ENCODE measurements at regions not wholly inside any gene's neighbourhood (a gene's known extent, or its start where the extent isn't known, plus 50 kb on each side); places are given as distances from the start of the nearest gene placed in this dataset.

- Histone ChIP-seq H3K27me3 (ENCODE audit: low read depth, low read length) (no peaks in the 10 kb centered on the region; the same call in 1 of the 2 replicates), H3K4me2 (ENCODE audit: low read length) (no peak overlapping the region), H3K27ac (ENCODE audit: low read length) (no peak overlapping the region), H3K9ac (ENCODE audit: low read length) (no peak overlapping the region), H3K36me3 (replicated peaks; ENCODE audit: low read depth, low read length) (no peaks in the 10 kb centered on the region), H2AFZ (ENCODE audit: low read depth, low read length) (no peak overlapping the region), H3K4me1 (ENCODE audit: low read length) (no peaks in the 10 kb centered on the region), H4K20me1 (ENCODE audit: insufficient read depth, low read length) (no peaks in the 10 kb centered on the region), H3K79me2 (ENCODE audit: low read length) (no peaks in the 10 kb centered on the region), H3K4me3 (ENCODE audit: low read length) (no peak overlapping the region), H3K9me3 (ENCODE audit: insufficient read depth, low read length) (no peaks in the 10 kb centered on the region)
- no peak for TF ChIP-seq CTCF (IDR thresholded peaks at IDR 0.05; ENCODE audit: low read depth, low read length)
- TF ChIP-seq EZH2phosphoT487 (IDR thresholded peaks at IDR 0.05; ENCODE audit: low read depth): no peak
Measured at GRCh38 chr20:18943542-18943941, 130.0 kb downstream of the SCP2D1 start.

DNA sequence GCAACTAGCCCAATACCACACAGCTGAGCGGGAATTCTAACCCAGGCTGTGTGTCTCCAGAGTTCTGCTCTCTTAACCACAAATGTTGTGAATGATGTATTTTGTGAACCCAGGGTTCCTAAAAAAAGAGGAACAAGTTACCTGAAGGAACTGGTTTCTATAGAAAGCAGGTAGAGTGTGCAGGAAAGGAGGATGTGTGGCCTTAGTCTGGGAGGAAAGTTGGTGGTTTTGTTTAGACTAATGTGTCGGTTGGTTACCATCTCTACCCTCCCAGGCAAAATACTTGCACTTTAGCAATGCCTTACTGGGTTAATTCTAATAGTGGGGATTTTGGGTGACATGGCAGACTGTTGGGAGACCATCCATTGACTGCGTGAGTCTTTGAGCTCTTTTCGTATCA, 143.3 kb downstream of the SCP2D1 start:
- H3K36me3 ChIP-seq (replicated peaks; ENCODE audit: low read depth, low read length): no peaks in the 10 kb centered on the region
- no peak overlapping the region for H3K9ac ChIP-seq (ENCODE audit: low read length)
- no peak overlapping the region for H3K4me2 ChIP-seq (ENCODE audit: low read length)
- no peaks in the 10 kb centered on the region for H4K20me1 ChIP-seq (ENCODE audit: insufficient read depth, low read length)
- H3K4me3 ChIP-seq (ENCODE audit: low read length): no peak overlapping the region
- no peaks in the 10 kb centered on the region for H3K27me3 ChIP-seq (ENCODE audit: low read depth, low read length)
- H2AFZ ChIP-seq (ENCODE audit: low read depth, low read length): no peak overlapping the region
- TF ChIP-seq EZH2phosphoT487 (IDR thresholded peaks at IDR 0.05; ENCODE audit: low read depth) (no peak), CTCF (IDR thresholded peaks at IDR 0.05; ENCODE audit: low read depth, low read length) (no peak)
- H3K4me1 ChIP-seq (ENCODE audit: low read length): peaks cover 4% of the 10 kb centered on the region; the same call in 1 of the 2 replicates
- no peak overlapping the region for H3K27ac ChIP-seq (ENCODE audit: low read length)
- H3K79me2 ChIP-seq (ENCODE audit: low read length): no peaks in the 10 kb centered on the region
- H3K9me3 ChIP-seq (ENCODE audit: insufficient read depth, low read length): no peaks in the 10 kb centered on the region

DNA sequence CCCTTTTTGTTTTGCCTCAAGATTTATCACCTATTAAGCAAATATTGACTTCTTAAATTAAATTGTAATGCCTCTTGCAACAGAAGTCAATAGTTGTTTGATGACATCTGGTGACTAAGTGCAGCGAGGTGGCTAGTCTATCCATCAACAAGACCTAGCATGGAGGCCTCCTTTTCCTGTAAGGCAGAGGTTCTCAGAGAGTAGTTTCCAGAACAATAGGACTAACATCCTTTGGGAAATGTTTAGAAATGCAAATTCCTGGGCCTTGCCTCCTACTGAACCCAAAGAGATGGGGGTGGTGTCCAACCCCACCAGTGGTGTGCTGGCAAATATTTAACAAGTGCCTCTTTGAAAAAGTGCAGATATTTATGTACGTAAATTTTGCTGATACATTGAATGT, 143.7 kb downstream of the SCP2D1 start:
- H3K27ac ChIP-seq (ENCODE audit: low read length): no peak overlapping the region
- H3K9me3 ChIP-seq (ENCODE audit: insufficient read depth, low read length): no peaks in the 10 kb centered on the region
- H3K4me2 ChIP-seq (ENCODE audit: low read length): no peak overlapping the region
- H3K9ac ChIP-seq (ENCODE audit: low read length): no peak overlapping the region
- no peak for TF ChIP-seq EZH2phosphoT487 (IDR thresholded peaks at IDR 0.05; ENCODE audit: low read depth)
- TF ChIP-seq CTCF (IDR thresholded peaks at IDR 0.05; ENCODE audit: low read depth, low read length): no peak
- H3K79me2 ChIP-seq (ENCODE audit: low read length): no peaks in the 10 kb centered on the region
- no peaks in the 10 kb centered on the region for H4K20me1 ChIP-seq (ENCODE audit: insufficient read depth, low read length)
- no peaks in the 10 kb centered on the region for H3K27me3 ChIP-seq (ENCODE audit: low read depth, low read length)
- no peak overlapping the region for H3K4me3 ChIP-seq (ENCODE audit: low read length)
- H3K4me1 ChIP-seq (ENCODE audit: low read length): peaks cover 4% of the 10 kb centered on the region; the same call in 1 of the 2 replicates
- no peaks in the 10 kb centered on the region for H3K36me3 ChIP-seq (replicated peaks; ENCODE audit: low read depth, low read length)
- H2AFZ ChIP-seq (ENCODE audit: low read depth, low read length): no peak overlapping the region

GRCh38 chr20:18971121-18971520, 157.5 kb downstream of the SCP2D1 start:
- H3K4me3 ChIP-seq (ENCODE audit: low read length): no peak overlapping the region
- no peak for TF ChIP-seq CTCF (IDR thresholded peaks at IDR 0.05; ENCODE audit: low read depth, low read length)
- TF ChIP-seq EZH2phosphoT487 (IDR thresholded peaks at IDR 0.05; ENCODE audit: low read depth): no peak
- no peak overlapping the region for H3K9ac ChIP-seq (ENCODE audit: low read length)
- 0 out of 2 replicates have a peak, but pooled peaks cover 4% of the 10 kb centered on the region for H3K27me3 ChIP-seq (ENCODE audit: low read depth, low read length)
- no peaks in the 10 kb centered on the region for H3K4me1 ChIP-seq (ENCODE audit: low read length)
- no peaks in the 10 kb centered on the region for H3K79me2 ChIP-seq (ENCODE audit: low read length)
- no peaks in the 10 kb centered on the region for H3K36me3 ChIP-seq (replicated peaks; ENCODE audit: low read depth, low read length)
- H3K27ac ChIP-seq (ENCODE audit: low read length): no peak overlapping the region
- H3K4me2 ChIP-seq (ENCODE audit: low read length): no peak overlapping the region
- no peak overlapping the region for H2AFZ ChIP-seq (ENCODE audit: low read depth, low read length)
- H4K20me1 ChIP-seq (ENCODE audit: insufficient read depth, low read length): no peaks in the 10 kb centered on the region
- H3K9me3 ChIP-seq (ENCODE audit: insufficient read depth, low read length): no peaks in the 10 kb centered on the region

All from OCI-LY3 (cell line).